ENCODE measurements at regions not wholly inside any gene's neighbourhood (a gene's known extent, or its start where the extent isn't known, plus 50 kb on each side); places are given as distances from the start of the nearest gene placed in this dataset.
"Not testable (repeated sequence)": the region's sequence is repeated elsewhere in the genome, so short reads cannot be mapped to it uniquely, and the experiment has no call there.

- ChIA-PET POLR2A (ENCODE audit: low non-redundant PET) (no interaction called here), CTCF (no interaction called here)
- no peak for DNase-seq (ENCODE audit: low spot score)
- H3K27ac ChIP-seq = no peak overlapping the region
- TF ChIP-seq CTCF (conservative IDR thresholded peaks at IDR 0.05; ENCODE audit: low read depth) = no peak
Measured at GRCh38 chr6:156590482-156590881, 186.7 kb upstream of the ARID1B start.

GRCh38 chr6:156589281-156589680, 187.9 kb upstream of the ARID1B start:
- no peak for TF ChIP-seq CTCF (conservative IDR thresholded peaks at IDR 0.05; ENCODE audit: low read depth)
- ChIA-PET CTCF (interaction anchor here (0.7 kb wide), 1 partner anchor 98 kb away, joined by 3 read pairs; no protein-coding TSS in a partner anchor), POLR2A (ENCODE audit: low non-redundant PET) (no interaction called here)
- no peak overlapping the region for H3K27ac ChIP-seq
- DNase-seq (ENCODE audit: low spot score) = no peak

- TF ChIP-seq CTCF (conservative IDR thresholded peaks at IDR 0.05; ENCODE audit: low read depth) = no peak
- ChIA-PET CTCF (interaction anchor here (0.7 kb wide), 1 partner anchor 207 kb away, joined by 7 read pairs; no protein-coding TSS in a partner anchor), POLR2A (ENCODE audit: low non-redundant PET) (no interaction called here)
Measured at GRCh38 chr6:156587751-156588301, 189.4 kb upstream of the ARID1B start.

GRCh38 chr6:156587071-156587470, 190.1 kb upstream of the ARID1B start:
- ChIA-PET CTCF (no interaction called here), POLR2A (ENCODE audit: low non-redundant PET) (no interaction called here)
- no peak for TF ChIP-seq CTCF (conservative IDR thresholded peaks at IDR 0.05; ENCODE audit: low read depth)
- no peak overlapping the region for H3K27ac ChIP-seq
- no peak for DNase-seq (ENCODE audit: low spot score)

More at GRCh38 chr6:156587751-156588301, 189.4 kb upstream of the ARID1B start:
- DNase-seq (ENCODE audit: low spot score) = no peak
- H3K27ac ChIP-seq = no peak overlapping the region

GRCh38 chr6:156585859-156586258, 191.3 kb upstream of the ARID1B start:
- no peak overlapping the region for H3K27ac ChIP-seq
- ChIA-PET POLR2A (ENCODE audit: low non-redundant PET) (no interaction called here), CTCF (no interaction called here)
- no peak for DNase-seq (ENCODE audit: low spot score)
- no peak for TF ChIP-seq CTCF (conservative IDR thresholded peaks at IDR 0.05; ENCODE audit: low read depth)

- H3K27ac ChIP-seq; POLR2A ChIA-PET (ENCODE audit: low non-redundant PET); DNase-seq (ENCODE audit: low spot score): not testable (repeated sequence)
- CTCF ChIA-PET = interaction anchor here (0.6 kb wide), 1 partner anchor 31 kb away, joined by 3 read pairs; no protein-coding TSS in a partner anchor
Measured at GRCh38 chr6:156584121-156584520, 193.1 kb upstream of the ARID1B start.

- ChIA-PET POLR2A (ENCODE audit: low non-redundant PET) (no interaction called here), CTCF (interaction anchor here (0.6 kb wide), 1 partner anchor 395 kb away, joined by 3 read pairs; no protein-coding TSS in a partner anchor)
- no peak overlapping the region for H3K27ac ChIP-seq
- TF ChIP-seq CTCF (conservative IDR thresholded peaks at IDR 0.05; ENCODE audit: low read depth) = no peak
- no peak for DNase-seq (ENCODE audit: low spot score)
Measured at GRCh38 chr6:156583083-156583482, 194.1 kb upstream of the ARID1B start.

Measured in RWPE1 (cell line).